Tibial artery (tissue), 4 donors: ENCODE measurements at regions not wholly inside any gene's neighbourhood (a gene's known extent, or its start where the extent isn't known, plus 50 kb on each side); places are given as distances from the start of the nearest gene placed in this dataset.

Experiments
- DNase-seq, 2 donors: peaks; one replicate each; pipeline ENCODE4 v3.0.0-alpha.2; 2019
- H3K27ac ChIP-seq, 2 donors: fragments of 200-600 bp; sonication (generic) in 1 of 2; 1 replicate in 1 of 2; 2 replicates in 1 of 2; pipeline ENCODE4 v1.5.1; 2018 to 2019; ENCODE audit warnings: mild to moderate bottlenecking in 1 of 2
- H3K27me3 ChIP-seq, 2 donors: fragments of 200-600 bp; sonication (generic) in 1 of 2; one replicate each; pipeline versions ENCODE4 v1.5.1 to v1.6.0; 2016 to 2019
- H3K36me3 ChIP-seq, 3 donors: fragments of 200-600 bp; sonication (generic) in 2 of 3; one replicate each; pipeline ENCODE4 v1.5.1; 2016 to 2019; ENCODE audit warnings: mild to moderate bottlenecking in 2 of 3
- H3K4me1 ChIP-seq, 4 donors: fragments of 200-600 bp; sonication (generic) in 2 of 4; 1 replicate in 3 of 4; 2 replicates in 1 of 4; pipeline ENCODE4 v1.5.1; 2016 to 2019
- H3K4me3 ChIP-seq, 2 donors: fragments of 200-600 bp; sonication (generic) in 1 of 2; 1 replicate in 1 of 2; 2 replicates in 1 of 2; pipeline ENCODE4 v1.5.1; 2018 to 2019; ENCODE audit warnings: mild to moderate bottlenecking in 2 of 2
- H3K9me3 ChIP-seq, 3 donors: fragments of 200-600 bp; sonication (generic) in 1 of 3; one replicate each; pipeline ENCODE4 v1.5.1; 2016 to 2019
- intact Hi-C: fragments of 100-400 bp; cut with DNase I; formaldehyde crosslinking; loops from one replicate; pipeline ENCODE4 v1.15.0; 2023; ENCODE audit warnings: low total_unique reads
- TF ChIP-seq, protein P1 (sequence below), 2 experiments: fragments of 200-600 bp in 1 of 2; fragments of 450-650 bp in 1 of 2; IDR thresholded peaks; one replicate each; pipeline ENCODE4 v1.5.1; 2017 to 2019; ENCODE audit warnings: antibody characterized with exemption in 2 of 2, mild to moderate bottlenecking in 1 of 2, moderate library complexity in 1 of 2

DNA sequence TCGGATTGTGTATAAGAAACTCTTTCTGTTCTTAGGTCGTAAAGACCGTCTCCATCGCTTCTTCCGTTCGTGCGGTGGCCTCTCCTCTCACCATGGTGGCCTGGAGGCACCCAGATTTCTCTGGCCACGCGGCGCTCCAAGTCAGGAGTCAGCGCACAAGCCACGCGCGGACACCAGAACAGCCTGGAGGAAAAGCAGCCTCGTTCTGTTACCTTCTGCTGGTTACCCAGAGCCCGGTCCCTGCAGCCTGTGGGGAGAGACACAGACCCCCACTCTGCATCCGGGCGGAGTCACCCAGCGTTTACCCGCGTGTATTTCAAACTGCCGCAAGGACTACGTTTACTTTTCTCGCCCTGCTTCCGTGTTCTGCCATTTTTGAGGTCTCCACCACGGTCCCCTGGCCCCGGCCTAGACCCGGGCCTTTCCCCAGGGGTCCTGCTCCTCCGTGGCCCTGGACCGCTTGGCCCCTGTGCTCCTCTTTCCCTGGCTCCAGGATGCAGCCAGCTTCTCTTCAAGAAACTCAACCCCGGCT is 776.1 kb downstream of the BRD1 start:
- H3K27me3 ChIP-seq = peaks cover 0 to 3% of the 10 kb centered on the region in 2 donors
- DNase-seq = peak; percentile 14 to 57
- intact Hi-C loops = no loop called here
- no peaks in the 10 kb centered on the region for H3K4me1 ChIP-seq
- H3K36me3 ChIP-seq = no peaks in the 10 kb centered on the region
- TF ChIP-seq, protein P1, sequence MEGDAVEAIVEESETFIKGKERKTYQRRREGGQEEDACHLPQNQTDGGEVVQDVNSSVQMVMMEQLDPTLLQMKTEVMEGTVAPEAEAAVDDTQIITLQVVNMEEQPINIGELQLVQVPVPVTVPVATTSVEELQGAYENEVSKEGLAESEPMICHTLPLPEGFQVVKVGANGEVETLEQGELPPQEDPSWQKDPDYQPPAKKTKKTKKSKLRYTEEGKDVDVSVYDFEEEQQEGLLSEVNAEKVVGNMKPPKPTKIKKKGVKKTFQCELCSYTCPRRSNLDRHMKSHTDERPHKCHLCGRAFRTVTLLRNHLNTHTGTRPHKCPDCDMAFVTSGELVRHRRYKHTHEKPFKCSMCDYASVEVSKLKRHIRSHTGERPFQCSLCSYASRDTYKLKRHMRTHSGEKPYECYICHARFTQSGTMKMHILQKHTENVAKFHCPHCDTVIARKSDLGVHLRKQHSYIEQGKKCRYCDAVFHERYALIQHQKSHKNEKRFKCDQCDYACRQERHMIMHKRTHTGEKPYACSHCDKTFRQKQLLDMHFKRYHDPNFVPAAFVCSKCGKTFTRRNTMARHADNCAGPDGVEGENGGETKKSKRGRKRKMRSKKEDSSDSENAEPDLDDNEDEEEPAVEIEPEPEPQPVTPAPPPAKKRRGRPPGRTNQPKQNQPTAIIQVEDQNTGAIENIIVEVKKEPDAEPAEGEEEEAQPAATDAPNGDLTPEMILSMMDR (IDR thresholded peaks at IDR 0.05) = no peak
- no peaks in the 10 kb centered on the region for H3K9me3 ChIP-seq
- no peak overlapping the region for H3K27ac ChIP-seq
- peak overlapping the region; percentile 39 to 49 for H3K4me3 ChIP-seq

DNA sequence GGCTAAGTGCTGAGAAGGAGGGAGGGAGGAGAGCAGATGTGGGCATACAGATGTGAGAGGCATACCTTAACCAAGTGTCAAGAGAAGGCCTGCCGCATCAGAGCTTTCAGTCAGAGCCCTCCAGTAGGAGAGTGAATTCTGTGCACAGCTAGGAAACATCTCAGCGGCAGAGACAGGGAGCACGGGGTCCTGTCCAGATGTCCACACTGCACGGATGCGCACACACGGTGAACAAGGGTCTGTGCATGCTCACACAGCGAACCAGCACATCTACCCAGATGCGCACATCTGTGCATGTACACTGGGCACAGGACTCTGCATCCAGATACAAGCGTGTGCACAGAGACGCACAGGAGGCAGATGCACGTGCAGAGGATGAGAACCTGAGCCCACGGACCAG is 778.0 kb downstream of the BRD1 start:
- intact Hi-C loops = no loop called here
- H3K36me3 ChIP-seq = no peaks in the 10 kb centered on the region
- H3K4me1 ChIP-seq = no peaks in the 10 kb centered on the region
- no peaks in the 10 kb centered on the region for H3K9me3 ChIP-seq
- peaks cover 0 to 6% of the 10 kb centered on the region in 2 donors for H3K27me3 ChIP-seq
- H3K4me3 ChIP-seq = no peak overlapping the region
- TF ChIP-seq, protein P1 (IDR thresholded peaks at IDR 0.05) = no peak
- H3K27ac ChIP-seq = no peak overlapping the region
- peak in 1 of 2 donors; percentile 28 for DNase-seq

DNA sequence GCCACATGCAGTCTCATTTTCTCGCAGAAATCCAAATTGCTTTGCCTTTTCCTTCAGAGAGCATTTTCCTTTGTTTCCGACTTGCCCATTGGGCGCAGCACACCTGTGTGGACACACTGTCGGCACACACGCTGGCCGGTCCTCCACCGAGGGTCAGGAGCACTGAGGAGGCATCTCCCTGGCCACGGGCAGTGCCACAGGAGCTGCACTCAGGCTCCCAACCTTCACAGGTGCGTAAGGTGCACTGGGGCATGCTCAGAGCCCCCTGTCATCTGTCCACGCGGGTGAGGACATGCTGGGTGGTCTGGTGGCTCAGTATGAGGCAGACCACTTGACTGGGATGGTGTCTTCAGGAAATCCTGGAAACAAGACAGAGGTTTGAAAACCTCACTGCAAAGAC is 779.1 kb downstream of the BRD1 start:
- no peaks in the 10 kb centered on the region for H3K9me3 ChIP-seq

DNA sequence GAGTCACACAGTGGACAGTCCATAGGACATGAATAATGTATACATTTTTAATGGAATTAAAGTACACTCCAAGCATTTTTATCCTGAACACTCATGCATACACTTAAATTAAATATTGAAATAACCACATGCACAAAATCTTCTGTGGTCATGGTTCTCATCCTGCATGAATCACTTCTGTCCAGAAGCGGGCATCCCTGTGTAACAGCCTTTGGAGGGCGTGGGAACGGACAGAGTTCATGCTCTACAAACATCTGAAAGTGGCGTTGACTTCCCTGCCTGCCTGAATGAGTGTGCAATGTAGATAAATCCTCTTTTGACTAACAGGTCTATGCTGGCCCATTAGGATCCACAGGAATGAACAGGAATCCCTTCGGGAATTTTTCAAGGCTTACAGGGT is 780.2 kb downstream of the BRD1 start:
- TF ChIP-seq, protein P1 (IDR thresholded peaks at IDR 0.05) = no peak
- Histone ChIP-seq H3K27me3 (peaks cover 0 to 6% of the 10 kb centered on the region in 2 donors), H3K36me3 (no peaks in the 10 kb centered on the region), H3K4me3 (no peak overlapping the region), H3K9me3 (no peaks in the 10 kb centered on the region), H3K27ac (no peak overlapping the region), H3K4me1 (no peaks in the 10 kb centered on the region)
- peak in 1 of 2 donors; percentile 9 for DNase-seq
- intact Hi-C loops = no loop called here

More for the DNA sequence above, 779.1 kb downstream of the BRD1 start:
- TF ChIP-seq, protein P1 (IDR thresholded peaks at IDR 0.05) = no peak
- intact Hi-C loops = no loop called here
- Histone ChIP-seq H3K36me3 (no peaks in the 10 kb centered on the region), H3K27ac (no peak overlapping the region), H3K4me3 (no peak overlapping the region), H3K27me3 (peaks cover 0 to 6% of the 10 kb centered on the region in 2 donors), H3K4me1 (no peaks in the 10 kb centered on the region)
- DNase-seq = peak; percentile 4 to 48

DNA sequence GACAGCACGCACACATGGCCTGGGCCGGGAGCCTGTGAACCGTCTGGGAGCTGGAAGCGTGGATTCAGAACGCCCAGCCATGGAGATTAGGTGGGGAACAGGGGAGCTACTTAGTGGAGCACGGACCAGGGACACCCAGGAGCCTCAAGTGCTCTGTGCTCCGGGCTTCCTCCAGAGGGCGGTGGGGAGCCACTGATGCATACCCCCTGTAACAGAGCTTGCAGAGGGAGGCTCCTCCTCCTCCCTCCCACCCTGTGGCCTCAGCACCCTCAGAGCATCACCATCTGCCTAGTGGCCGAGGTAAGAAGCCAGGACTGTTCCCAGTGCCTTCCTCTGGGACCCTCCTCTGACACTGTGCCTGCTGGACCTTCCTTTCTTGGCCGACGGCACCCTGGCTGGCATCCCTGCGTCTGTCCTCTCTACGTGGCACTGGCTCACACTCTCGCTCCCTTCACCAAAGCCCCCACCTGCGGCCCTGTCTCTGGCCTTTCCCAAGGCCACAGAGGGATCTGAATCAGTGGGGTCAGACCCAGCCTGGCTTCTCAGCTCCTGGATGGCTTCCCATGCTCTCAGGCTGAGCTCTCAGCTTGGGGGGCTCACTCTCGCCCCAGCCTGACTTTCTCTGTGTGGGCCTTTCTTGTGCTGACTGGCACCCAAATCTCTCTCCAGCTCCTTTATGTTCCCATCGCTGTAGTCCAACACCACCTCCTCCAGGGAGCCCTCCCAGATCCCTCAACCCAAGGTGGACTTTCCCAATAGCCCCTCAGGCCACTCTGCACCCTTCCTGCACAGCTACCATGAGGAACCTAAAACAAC is 780.9 kb downstream of the BRD1 start:
- TF ChIP-seq, protein P1 (IDR thresholded peaks at IDR 0.05) = no peak
- H3K27ac ChIP-seq = no peak overlapping the region
- H3K27me3 ChIP-seq = peaks cover 0 to 6% of the 10 kb centered on the region in 2 donors
- no peaks in the 10 kb centered on the region for H3K36me3 ChIP-seq
- DNase-seq = peak in 1 of 2 donors; percentile 61
- no peak overlapping the region for H3K4me3 ChIP-seq
- intact Hi-C loops = no loop called here
- H3K4me1 ChIP-seq = no peaks in the 10 kb centered on the region
- H3K9me3 ChIP-seq = no peaks in the 10 kb centered on the region
